SU-DHL-6 (cell line): ENCODE measurements at regions not wholly inside any gene's neighbourhood (a gene's known extent, or its start where the extent isn't known, plus 50 kb on each side); places are given as distances from the start of the nearest gene placed in this dataset.

Experiments
- H2AFZ ChIP-seq: fragments of 200-600 bp; sonication (generic); 2 replicates; pipeline ENCODE4 v1.6.1; 2014; ENCODE audit warnings: low read depth, mild to moderate bottlenecking, moderate library complexity, mixed read lengths, antibody characterized with exemption, low read length; ENCODE audit not compliant: severe bottlenecking
- H3F3A ChIP-seq: fragments of 200-600 bp; shearing (Covaris generic); 2 replicates; pipeline ENCODE4 v1.6.0; 2016; ENCODE audit warnings: antibody characterized with exemption, mild to moderate bottlenecking; ENCODE audit not compliant: insufficient read depth
- H3K27ac ChIP-seq: fragments of 200-600 bp; sonication (generic); 2 replicates; pipeline ENCODE4 v1.5.1; 2016; ENCODE audit warnings: low read depth, mild to moderate bottlenecking, low read length, moderate library complexity, mixed read lengths
- H3K27me3 ChIP-seq: fragments of 200-600 bp; sonication (generic), shearing (Covaris generic); 2 replicates; pipeline ENCODE4 v1.6.0; 2014; ENCODE audit warnings: mild to moderate bottlenecking, low read length
- H3K36me3 ChIP-seq: fragments of 200-600 bp; sonication (generic); 2 replicates; pipeline ENCODE4 v1.6.1; 2014; ENCODE audit warnings: mild to moderate bottlenecking, low read length, mixed read lengths
- H3K4me2 ChIP-seq: fragments of 300-600, 200-600 bp; shearing (Covaris generic), sonication (generic); 2 replicates; pipeline ENCODE4 v1.6.0; 2014; ENCODE audit warnings: low read length, low read depth, mild to moderate bottlenecking; ENCODE audit not compliant: poor library complexity, severe bottlenecking
- H3K4me3 ChIP-seq: fragments of 200-600 bp; sonication (generic); 2 replicates; pipeline ENCODE4 v1.5.1; 2014; ENCODE audit warnings: antibody characterized with exemption, low read length, mild to moderate bottlenecking, mixed read lengths; ENCODE audit not compliant: insufficient read depth, poor library complexity, severe bottlenecking
- H3K79me2 ChIP-seq: fragments of 200-600 bp; sonication (generic); 2 replicates; pipeline ENCODE4 v1.6.1; 2014; ENCODE audit warnings: mild to moderate bottlenecking, low read length, moderate library complexity; ENCODE audit not compliant: insufficient read depth
- H3K9ac ChIP-seq: fragments of 200-600 bp; sonication (generic); 2 replicates; pipeline ENCODE4 v1.7.0; 2014; ENCODE audit warnings: mild to moderate bottlenecking, low read length
- H3K9me2 ChIP-seq: fragments of 200-600 bp; sonication (generic); replicated peaks from 2 replicates; pipeline ENCODE4 v1.6.1; 2014; ENCODE audit warnings: low read length; ENCODE audit not compliant: insufficient read depth
- H3K9me3 ChIP-seq: fragments of 200-600 bp; sonication (generic); 2 replicates; pipeline ENCODE4 v1.6.1; 2014; ENCODE audit warnings: low read length, mixed read lengths; ENCODE audit not compliant: insufficient read depth
- H4K20me1 ChIP-seq: fragments of 200-600 bp; sonication (generic); 2 replicates; pipeline ENCODE4 v1.6.1; 2014; ENCODE audit warnings: low read depth, mild to moderate bottlenecking, antibody characterized with exemption, low read length, moderate library complexity, mixed read lengths
- EZH2phosphoT487 ChIP-seq: fragments of 200-600 bp; sonication (generic), shearing (Covaris generic); conservative IDR thresholded peaks from 2 replicates; pipeline ENCODE4 v1.6.1; 2018; ENCODE audit warnings: mild to moderate bottlenecking, antibody characterized with exemption, low read length, moderate library complexity, mixed read lengths
- TF ChIP-seq, protein P1 (sequence below): fragments of 200-600 bp; sonication (generic); IDR thresholded peaks from one replicate; pipeline ENCODE4 v1.5.1; 2017; ENCODE audit warnings: antibody characterized with exemption, mild to moderate bottlenecking, low read length, moderate library complexity; ENCODE audit not compliant: insufficient read depth, poor library complexity, severe bottlenecking

DNA sequence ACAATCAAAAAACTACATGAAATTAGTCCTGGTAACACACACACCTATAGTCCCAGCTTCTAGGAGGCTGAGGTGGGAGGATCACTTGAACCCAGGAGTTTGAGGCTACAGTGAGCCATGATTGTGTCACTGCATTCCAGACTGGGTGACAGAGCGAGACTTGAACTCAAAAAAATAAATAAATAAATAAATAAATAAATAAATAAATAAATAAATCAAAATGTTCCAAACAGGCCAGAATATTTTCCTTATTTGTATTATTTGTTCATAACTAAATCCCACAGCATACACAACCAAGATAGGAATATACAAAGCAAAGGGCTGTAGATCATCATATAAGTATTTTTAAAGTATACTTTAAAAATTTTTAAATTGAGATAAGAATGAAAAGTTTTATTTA lies 537.2 kb upstream of the CDH8 start:
- H3K79me2 ChIP-seq, result no peaks in the 10 kb centered on the region
- H3K4me2 ChIP-seq, result no peak overlapping the region
- no peaks in the 10 kb centered on the region for H3K9me3 ChIP-seq
- H2AFZ ChIP-seq, result no peak overlapping the region
- H4K20me1 ChIP-seq, result no peaks in the 10 kb centered on the region
- no peak overlapping the region for H3K27ac ChIP-seq
- no peaks in the 10 kb centered on the region for H3F3A ChIP-seq
- H3K9ac ChIP-seq, result no peak overlapping the region
- TF ChIP-seq EZH2phosphoT487, result no peak
- TF ChIP-seq, protein P1, sequence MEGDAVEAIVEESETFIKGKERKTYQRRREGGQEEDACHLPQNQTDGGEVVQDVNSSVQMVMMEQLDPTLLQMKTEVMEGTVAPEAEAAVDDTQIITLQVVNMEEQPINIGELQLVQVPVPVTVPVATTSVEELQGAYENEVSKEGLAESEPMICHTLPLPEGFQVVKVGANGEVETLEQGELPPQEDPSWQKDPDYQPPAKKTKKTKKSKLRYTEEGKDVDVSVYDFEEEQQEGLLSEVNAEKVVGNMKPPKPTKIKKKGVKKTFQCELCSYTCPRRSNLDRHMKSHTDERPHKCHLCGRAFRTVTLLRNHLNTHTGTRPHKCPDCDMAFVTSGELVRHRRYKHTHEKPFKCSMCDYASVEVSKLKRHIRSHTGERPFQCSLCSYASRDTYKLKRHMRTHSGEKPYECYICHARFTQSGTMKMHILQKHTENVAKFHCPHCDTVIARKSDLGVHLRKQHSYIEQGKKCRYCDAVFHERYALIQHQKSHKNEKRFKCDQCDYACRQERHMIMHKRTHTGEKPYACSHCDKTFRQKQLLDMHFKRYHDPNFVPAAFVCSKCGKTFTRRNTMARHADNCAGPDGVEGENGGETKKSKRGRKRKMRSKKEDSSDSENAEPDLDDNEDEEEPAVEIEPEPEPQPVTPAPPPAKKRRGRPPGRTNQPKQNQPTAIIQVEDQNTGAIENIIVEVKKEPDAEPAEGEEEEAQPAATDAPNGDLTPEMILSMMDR, result no peak
- H3K36me3 ChIP-seq, result no peaks in the 10 kb centered on the region
- H3K27me3 ChIP-seq, result no peaks in the 10 kb centered on the region
- no peaks in the 10 kb centered on the region for H3K9me2 ChIP-seq
- no peak overlapping the region for H3K4me3 ChIP-seq

DNA sequence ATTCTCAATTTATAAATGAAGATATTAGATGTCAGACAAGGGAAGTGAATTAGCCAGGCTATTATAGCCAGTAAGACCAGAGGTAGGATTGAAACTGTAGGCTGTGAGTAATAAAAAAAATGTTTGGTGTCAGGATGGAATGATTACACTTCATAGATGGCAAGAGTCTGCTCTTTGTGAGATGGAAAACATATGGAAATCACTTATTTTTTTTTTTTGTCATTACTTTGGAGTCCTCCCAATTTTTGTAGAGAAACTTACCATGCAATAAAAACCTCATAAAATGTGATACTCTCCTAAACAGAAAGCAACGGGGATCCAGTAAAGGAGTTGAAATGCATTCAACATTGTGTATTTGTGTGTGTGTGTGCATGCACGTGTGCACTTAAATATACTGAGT lies 532.7 kb upstream of the CDH8 start:
- no peak overlapping the region for H2AFZ ChIP-seq
- no peaks in the 10 kb centered on the region for H4K20me1 ChIP-seq
- TF ChIP-seq, protein P1, result no peak
- TF ChIP-seq EZH2phosphoT487, result no peak
- no peak overlapping the region for H3K4me2 ChIP-seq
- no peaks in the 10 kb centered on the region for H3K36me3 ChIP-seq
- no peaks in the 10 kb centered on the region for H3K9me2 ChIP-seq
- no peak overlapping the region for H3K4me3 ChIP-seq
- no peak overlapping the region for H3K9ac ChIP-seq
- no peak overlapping the region for H3K27ac ChIP-seq
- H3F3A ChIP-seq, result no peaks in the 10 kb centered on the region
- no peaks in the 10 kb centered on the region for H3K9me3 ChIP-seq
- H3K27me3 ChIP-seq, result no peaks in the 10 kb centered on the region
- no peaks in the 10 kb centered on the region for H3K79me2 ChIP-seq

DNA sequence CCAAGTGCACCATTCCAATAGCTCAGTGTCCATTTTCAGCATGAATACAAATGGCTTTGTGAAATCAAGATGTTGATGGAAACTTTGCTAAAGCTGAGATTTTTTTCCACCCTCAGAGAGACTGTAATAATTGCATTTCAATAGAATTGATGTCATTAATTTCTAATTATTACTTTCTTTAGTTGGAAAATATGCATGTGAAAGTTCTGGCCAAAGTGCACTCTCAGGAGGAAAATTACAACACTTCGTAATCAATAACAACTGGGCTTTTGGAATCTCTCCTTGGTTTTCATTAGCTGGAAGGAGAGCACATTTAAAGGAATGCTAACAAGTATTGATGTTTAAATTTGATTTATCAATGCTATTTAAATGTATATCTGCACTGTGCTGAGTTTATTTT lies 529.5 kb upstream of the CDH8 start:
- no peak overlapping the region for H2AFZ ChIP-seq
- H3K79me2 ChIP-seq, result no peaks in the 10 kb centered on the region
- no peaks in the 10 kb centered on the region for H3F3A ChIP-seq
- no peaks in the 10 kb centered on the region for H3K9me3 ChIP-seq
- H3K9ac ChIP-seq, result no peak overlapping the region
- H3K27me3 ChIP-seq, result no peaks in the 10 kb centered on the region
- H3K9me2 ChIP-seq, result no peaks in the 10 kb centered on the region
- no peak overlapping the region for H3K27ac ChIP-seq
- H4K20me1 ChIP-seq, result no peaks in the 10 kb centered on the region
- H3K4me2 ChIP-seq, result no peak overlapping the region
- no peaks in the 10 kb centered on the region for H3K36me3 ChIP-seq
- TF ChIP-seq, protein P1, result no peak
- no peak for TF ChIP-seq EZH2phosphoT487
- H3K4me3 ChIP-seq, result no peak overlapping the region

DNA sequence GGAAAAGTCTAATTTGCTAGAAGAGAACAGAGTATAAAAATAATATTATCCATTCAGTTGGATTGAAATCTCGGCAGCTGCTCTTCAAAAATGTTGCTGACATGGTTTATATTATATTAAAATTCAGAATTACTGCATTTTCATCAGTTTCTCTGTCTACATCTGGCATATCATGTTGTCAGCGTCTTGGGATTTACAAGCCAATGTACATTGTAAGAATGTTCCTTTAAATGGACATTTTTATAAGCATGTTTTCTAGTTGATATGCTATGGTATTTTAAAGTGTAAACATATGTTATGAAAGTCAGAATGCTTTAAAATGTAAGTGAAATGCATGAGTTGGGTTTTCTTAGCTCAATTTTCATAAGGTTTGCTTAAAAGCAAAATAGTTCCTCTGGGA lies 528.1 kb upstream of the CDH8 start:
- H3F3A ChIP-seq, result no peaks in the 10 kb centered on the region
- no peaks in the 10 kb centered on the region for H3K36me3 ChIP-seq
- H3K4me2 ChIP-seq, result no peak overlapping the region
- H3K4me3 ChIP-seq, result no peak overlapping the region
- H2AFZ ChIP-seq, result no peak overlapping the region
- no peaks in the 10 kb centered on the region for H3K9me3 ChIP-seq
- H3K79me2 ChIP-seq, result no peaks in the 10 kb centered on the region
- H3K9me2 ChIP-seq, result no peaks in the 10 kb centered on the region
- TF ChIP-seq, protein P1, result no peak
- no peak for TF ChIP-seq EZH2phosphoT487
- no peak overlapping the region for H3K27ac ChIP-seq
- no peaks in the 10 kb centered on the region for H3K27me3 ChIP-seq
- no peaks in the 10 kb centered on the region for H4K20me1 ChIP-seq
- no peak overlapping the region for H3K9ac ChIP-seq
